Liver (tissue), 3 donors: ENCODE measurements at regions not wholly inside any gene's neighbourhood (a gene's known extent, or its start where the extent isn't known, plus 50 kb on each side); places are given as distances from the start of the nearest gene placed in this dataset.

Source experiments
- CTCF ChIP-seq: fragments of 150-350 bp; IDR thresholded peaks from 2 replicates; pipeline ENCODE4 v1.5.1; 2017; ENCODE audit warnings: improper control_type of control experiment, low read depth, low read length; ENCODE audit not compliant: missing input control
- EGR1 ChIP-seq, 2 donors: IDR thresholded peaks; 2 replicates each; pipeline ENCODE4 v1.6.1; 2016 to 2018; ENCODE audit warnings: antibody characterized with exemption in 2 of 2, low read depth in 2 of 2
- TAF1 ChIP-seq: conservative IDR thresholded peaks from 2 replicates; pipeline ENCODE4 v1.6.1; 2016; ENCODE audit warnings: antibody characterized with exemption, mild to moderate bottlenecking
- YY1 ChIP-seq: IDR thresholded peaks from 2 replicates; pipeline ENCODE4 v1.6.1; 2016; ENCODE audit warnings: antibody characterized with exemption, mild to moderate bottlenecking
- donor health status: healthy.
- donor health status: healthy.

GRCh38 chr2:166792808-166793207 lies 95.5 kb upstream of the XIRP2 start:
- no peak for TF ChIP-seq CTCF
- TF ChIP-seq TAF1 = no peak
- TF ChIP-seq EGR1 (IDR thresholded peaks at IDR 0.05; ENCODE audit: low read depth in 2 of 2) = no peak
- TF ChIP-seq YY1 = no peak
